ENCODE measurements at regions not wholly inside any gene's neighbourhood (a gene's known extent, or its start where the extent isn't known, plus 50 kb on each side); places are given as distances from the start of the nearest gene placed in this dataset.

DNA sequence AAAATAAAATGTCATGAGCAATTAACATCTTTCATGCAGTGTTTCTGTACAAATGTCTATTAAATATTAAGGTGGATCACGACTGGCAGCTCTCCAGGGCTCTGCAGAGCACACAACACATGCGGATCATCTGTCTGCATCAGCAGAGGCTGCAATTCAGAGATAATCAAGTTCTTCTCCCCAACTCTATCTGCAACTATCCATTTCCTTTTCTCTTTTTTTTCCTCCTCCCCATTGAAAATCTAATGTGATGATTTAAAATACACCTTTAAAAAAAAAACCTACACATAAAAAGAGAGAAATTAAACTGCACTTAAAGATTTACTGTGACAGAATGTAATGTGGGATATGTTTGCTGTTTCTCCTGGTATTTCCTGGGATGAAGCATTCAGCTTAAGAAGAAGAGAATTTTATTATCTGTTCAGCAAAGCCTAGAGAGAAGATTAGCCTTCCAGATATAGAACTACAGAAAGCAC is 352.6 kb upstream of the CCDC54 start:
- Histone ChIP-seq H3K4me2 (no peak overlapping the region), H3K9me3 (ENCODE audit: low read depth) (no peaks in the 10 kb centered on the region), H3K27ac (no peak overlapping the region), H3K36me3 (no peaks in the 10 kb centered on the region), H2AFZ (replicated peaks) (peak overlapping the region; percentile 2), H3K9ac (no peak overlapping the region), H3K27me3 (no peaks in the 10 kb centered on the region), H3K4me1 (no peaks in the 10 kb centered on the region), H3K4me3 (no peak overlapping the region), H3F3A (ENCODE audit: low read depth) (no peaks in the 10 kb centered on the region), H4K20me1 (ENCODE audit: low read depth) (no peaks in the 10 kb centered on the region), H3K79me2 (ENCODE audit: low read depth) (no peaks in the 10 kb centered on the region)
- H3K4me1 Mint-ChIP-seq = no peaks in the 10 kb centered on the region
- no peaks in the 10 kb centered on the region for H3K9me3 Mint-ChIP-seq
- H3K4me3 Mint-ChIP-seq = no peak overlapping the region
- TF ChIP-seq EZH2phosphoT487 (IDR thresholded peaks at IDR 0.05) (no peak), CTCF (IDR thresholded peaks at IDR 0.05) (no peak), EZH2 (IDR thresholded peaks at IDR 0.05) (no peak)
- no peak for DNase-seq (ENCODE audit: low spot score)
- no peaks in the 10 kb centered on the region for H3K36me3 Mint-ChIP-seq
- no peak overlapping the region for H3K27ac Mint-ChIP-seq
- no peaks in the 10 kb centered on the region for H3K27me3 Mint-ChIP-seq (ENCODE audit: insufficient read depth, low read depth)

GRCh38 chr3:107025961-107026360 is 351.3 kb upstream of the CCDC54 start:
- H3K27me3 ChIP-seq = no peaks in the 10 kb centered on the region
- H3K36me3 Mint-ChIP-seq = no peaks in the 10 kb centered on the region
- H4K20me1 ChIP-seq (ENCODE audit: low read depth) = no peaks in the 10 kb centered on the region
- no peaks in the 10 kb centered on the region for H3K4me1 Mint-ChIP-seq
- H3K9me3 ChIP-seq (ENCODE audit: low read depth) = no peaks in the 10 kb centered on the region
- H2AFZ ChIP-seq (replicated peaks) = no peak overlapping the region
- no peak for TF ChIP-seq CTCF (IDR thresholded peaks at IDR 0.05)
- TF ChIP-seq EZH2phosphoT487 (IDR thresholded peaks at IDR 0.05) = no peak
- H3K4me2 ChIP-seq = no peak overlapping the region
- no peaks in the 10 kb centered on the region for H3K36me3 ChIP-seq
- H3F3A ChIP-seq (ENCODE audit: low read depth) = no peaks in the 10 kb centered on the region
- no peaks in the 10 kb centered on the region for H3K4me1 ChIP-seq
- no peak overlapping the region for H3K4me3 Mint-ChIP-seq
- no peaks in the 10 kb centered on the region for H3K27me3 Mint-ChIP-seq (ENCODE audit: insufficient read depth, low read depth)
- H3K9me3 Mint-ChIP-seq = no peaks in the 10 kb centered on the region
- H3K79me2 ChIP-seq (ENCODE audit: low read depth) = no peaks in the 10 kb centered on the region
- H3K27ac ChIP-seq = no peak overlapping the region
- H3K9ac ChIP-seq = no peak overlapping the region
- no peak overlapping the region for H3K27ac Mint-ChIP-seq
- DNase-seq (ENCODE audit: low spot score) = no peak
- no peak overlapping the region for H3K4me3 ChIP-seq

DNA sequence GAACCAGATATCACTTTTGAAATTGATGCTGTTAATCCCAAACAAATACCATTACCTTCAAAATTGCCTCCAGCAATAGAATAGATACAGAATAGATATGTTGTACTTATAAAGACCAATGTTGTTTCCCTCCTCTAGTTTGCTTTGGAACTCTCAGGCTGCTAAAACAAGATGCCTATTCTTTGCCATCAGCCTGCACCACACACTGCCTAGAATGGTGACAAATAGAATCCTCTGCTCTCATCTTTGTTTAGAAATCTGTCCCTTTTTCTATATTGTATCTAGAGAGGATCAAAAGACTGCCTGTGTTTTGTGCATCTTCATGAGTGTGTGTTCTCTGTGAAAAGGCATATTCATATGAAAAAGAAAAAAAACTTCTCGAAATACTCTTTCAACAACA is 349.2 kb upstream of the CCDC54 start:
- TF ChIP-seq EZH2 (IDR thresholded peaks at IDR 0.05) (no peak), EZH2phosphoT487 (IDR thresholded peaks at IDR 0.05) (no peak), CTCF (IDR thresholded peaks at IDR 0.05) (no peak)
- Histone ChIP-seq H3K79me2 (ENCODE audit: low read depth) (no peaks in the 10 kb centered on the region), H2AFZ (replicated peaks) (no peak overlapping the region), H3K9me3 (ENCODE audit: low read depth) (no peaks in the 10 kb centered on the region), H3K4me1 (no peaks in the 10 kb centered on the region), H3K4me2 (no peak overlapping the region), H3K27me3 (no peaks in the 10 kb centered on the region), H3K9ac (no peak overlapping the region), H3K36me3 (no peaks in the 10 kb centered on the region), H4K20me1 (ENCODE audit: low read depth) (no peaks in the 10 kb centered on the region), H3K4me3 (no peak overlapping the region), H3F3A (ENCODE audit: low read depth) (no peaks in the 10 kb centered on the region), H3K27ac (no peak overlapping the region)
- H3K36me3 Mint-ChIP-seq = no peaks in the 10 kb centered on the region
- peaks cover 1% of the 10 kb centered on the region for H3K9me3 Mint-ChIP-seq
- DNase-seq (ENCODE audit: low spot score) = no peak
- no peak overlapping the region for H3K27ac Mint-ChIP-seq
- no peaks in the 10 kb centered on the region for H3K4me1 Mint-ChIP-seq
- H3K27me3 Mint-ChIP-seq (ENCODE audit: insufficient read depth, low read depth) = no peaks in the 10 kb centered on the region
- H3K4me3 Mint-ChIP-seq = no peak overlapping the region

All from neural progenitor cell (in vitro differentiated cells).